H1 (cell line): ENCODE measurements at regions not wholly inside any gene's neighbourhood (a gene's known extent, or its start where the extent isn't known, plus 50 kb on each side); places are given as distances from the start of the nearest gene placed in this dataset.

Experiments
- CREB1 ChIP-seq: IDR thresholded peaks from 2 replicates; pipeline ENCODE4 v1.6.1; 2012; ENCODE audit warnings: inconsistent platforms
- EP300 ChIP-seq, 2 experiments: IDR thresholded peaks; 1 replicate in 1 of 2; 2 replicates in 1 of 2; pipeline ENCODE4 v1.6.1; 2011 to 2012; ENCODE audit warnings: low read depth in 2 of 2, low read length in 2 of 2, mild to moderate bottlenecking in 2 of 2, borderline replicate concordance in 1 of 2, inconsistent platforms in 1 of 2, moderate library complexity in 1 of 2
- GTF2F1 ChIP-seq: IDR thresholded peaks from 2 replicates; pipeline ENCODE4 v1.6.1; 2012; ENCODE audit warnings: low read depth, low read length, improper control_type of control experiment, borderline replicate concordance

DNA sequence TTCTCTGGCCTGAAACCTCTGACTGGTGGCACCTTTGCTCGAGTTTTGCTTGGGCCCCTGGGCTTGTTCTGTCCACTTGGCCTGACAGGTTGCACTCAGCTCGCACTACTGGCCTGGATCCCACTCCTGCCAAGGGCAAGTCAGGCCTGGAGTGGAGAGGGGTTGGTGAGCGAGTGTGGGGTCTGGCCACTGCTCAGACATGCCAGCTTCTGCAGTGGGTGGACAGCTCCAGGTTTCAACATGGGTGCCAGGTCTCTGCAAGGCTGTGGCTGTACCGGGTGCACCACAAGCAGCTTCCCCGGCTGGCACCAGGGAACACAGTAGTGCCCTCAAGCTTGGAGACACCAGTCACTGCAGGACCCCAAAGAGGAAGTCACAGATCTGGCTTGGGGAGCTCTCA lies 91.6 kb upstream of the CXorf51A start (continued):
- TF ChIP-seq EP300 (IDR thresholded peaks at IDR 0.05; ENCODE audit: borderline replicate concordance in 1 of 2, low read depth in 2 of 2, low read length in 2 of 2) = no peak
- no peak for TF ChIP-seq GTF2F1
- TF ChIP-seq CREB1 = no peak
